ENCODE measurements at regions not wholly inside any gene's neighbourhood (a gene's known extent, or its start where the extent isn't known, plus 50 kb on each side); places are given as distances from the start of the nearest gene placed in this dataset.
"Not testable (repeated sequence)": the region's sequence is repeated elsewhere in the genome, so short reads cannot be mapped to it uniquely, and the experiment has no call there.

- no peak for TF ChIP-seq CTCF (IDR thresholded peaks at IDR 0.05; ENCODE audit: low read depth, low read length)
- DNase-seq (ENCODE audit: extremely low read depth, low read depth) = no peak
These were observed 58.2 kb upstream of the PTCH1 start for GRCh38 chr9:95574866-95575553.

GRCh38 chr9:95574176-95574575 lies 57.4 kb upstream of the PTCH1 start:
- TF ChIP-seq CTCF (IDR thresholded peaks at IDR 0.05; ENCODE audit: low read depth, low read length) = no peak
- no peak for DNase-seq (ENCODE audit: extremely low read depth, low read depth)

- DNase-seq (ENCODE audit: extremely low read depth, low read depth) = no peak
- no peak for TF ChIP-seq CTCF (IDR thresholded peaks at IDR 0.05; ENCODE audit: low read depth, low read length)
These were observed 56.7 kb upstream of the PTCH1 start for GRCh38 chr9:95573463-95573862.

DNA sequence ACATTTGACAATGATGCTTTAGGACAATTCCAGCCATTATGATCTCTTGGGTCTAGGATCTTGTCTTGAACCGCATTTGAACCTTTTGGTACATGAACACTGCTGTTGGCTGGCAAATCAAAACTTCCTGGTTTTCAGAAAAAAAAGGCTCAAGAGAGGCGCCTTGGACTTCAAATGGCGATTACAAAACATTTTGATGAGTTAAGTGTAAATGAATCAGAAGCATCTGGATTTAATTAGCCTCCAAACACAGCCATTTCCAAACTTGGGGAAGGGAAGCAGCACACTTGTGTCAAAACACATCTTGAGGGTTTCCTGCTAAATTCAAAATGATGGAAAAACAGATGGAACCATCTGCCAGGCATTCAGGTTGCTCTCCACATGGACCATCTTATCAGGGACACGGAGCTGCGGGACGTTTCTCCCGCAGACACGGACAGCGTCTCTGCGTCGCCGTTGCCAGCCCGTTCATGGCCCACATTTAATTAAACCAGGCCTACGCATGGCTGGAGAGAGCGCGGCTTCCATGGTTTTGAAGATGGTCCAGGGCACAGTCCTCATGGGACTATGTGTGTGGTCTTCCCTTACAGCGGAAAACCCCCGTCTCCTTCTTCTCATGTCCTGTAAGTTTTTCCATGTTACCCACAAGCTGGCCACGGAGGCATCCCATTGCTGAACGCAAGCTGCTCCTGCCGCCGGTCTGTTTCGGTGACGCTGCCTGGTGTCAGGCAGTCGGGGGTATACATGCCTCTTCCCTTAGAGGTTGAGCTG lies 55.8 kb upstream of the PTCH1 start:
- DNase-seq (ENCODE audit: extremely low read depth, low read depth) = peak; percentile 16
- no peak for TF ChIP-seq CTCF (IDR thresholded peaks at IDR 0.05; ENCODE audit: low read depth, low read length)

DNA sequence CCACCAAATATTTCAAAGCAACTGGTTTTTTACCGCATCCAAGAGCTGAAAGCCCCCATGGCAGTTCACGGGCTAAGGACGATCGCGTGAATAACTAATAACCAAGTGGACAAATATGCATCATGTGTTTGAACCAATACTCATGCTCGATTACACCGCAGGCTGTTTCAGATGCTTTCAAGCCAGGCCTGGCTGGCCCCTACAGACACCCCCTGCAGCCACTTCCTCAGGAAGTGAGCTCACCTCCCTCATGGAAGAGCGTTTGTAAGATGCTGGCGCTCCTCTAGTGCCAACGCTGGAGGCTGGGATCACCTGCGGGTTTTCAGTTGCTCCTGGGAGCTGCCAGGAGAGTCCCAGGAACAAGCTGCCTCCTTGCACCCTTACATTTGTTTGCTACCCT lies 53.9 kb upstream of the PTCH1 start:
- TF ChIP-seq CTCF (IDR thresholded peaks at IDR 0.05; ENCODE audit: low read depth, low read length) = no peak
- DNase-seq (ENCODE audit: extremely low read depth, low read depth) = no peak

DNA sequence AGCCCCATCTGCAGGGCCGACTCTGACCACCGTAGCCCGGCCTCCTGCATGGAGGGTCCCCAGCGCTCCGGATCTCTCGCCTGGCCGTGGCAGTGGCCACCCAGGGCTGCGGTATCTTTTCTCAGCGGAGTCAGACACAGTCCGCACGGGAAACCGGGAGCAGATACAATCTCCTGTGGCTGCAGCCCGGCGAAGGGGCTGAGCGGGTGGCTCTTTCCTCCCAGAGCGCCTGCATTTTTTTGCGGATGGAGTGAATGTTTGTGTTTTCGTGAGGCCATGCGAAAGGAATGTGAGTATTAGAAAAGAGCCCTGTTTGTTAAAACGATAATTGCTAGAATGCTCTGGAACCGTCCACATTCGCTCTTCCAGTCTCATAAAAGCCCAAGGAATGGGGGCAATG lies 53.4 kb upstream of the PTCH1 start:
- TF ChIP-seq CTCF (IDR thresholded peaks at IDR 0.05; ENCODE audit: low read depth, low read length) = no peak
- DNase-seq (ENCODE audit: extremely low read depth, low read depth) = no peak

- not testable (repeated sequence) for DNase-seq (ENCODE audit: extremely low read depth, low read depth)
These were observed 52.0 kb upstream of the PTCH1 start for GRCh38 chr9:95568735-95569134.

Data from AG09319 (cell line).